Liver (tissue), 3 donors: ENCODE measurements at regions not wholly inside any gene's neighbourhood (a gene's known extent, or its start where the extent isn't known, plus 50 kb on each side); places are given as distances from the start of the nearest gene placed in this dataset.

Experiments used
- CTCF ChIP-seq: fragments of 150-350 bp; IDR thresholded peaks from 2 replicates; pipeline ENCODE4 v1.5.1; 2017; ENCODE audit warnings: improper control_type of control experiment, low read depth, low read length; ENCODE audit not compliant: missing input control
- FOXA1 ChIP-seq: IDR thresholded peaks from 2 replicates; pipeline ENCODE4 v1.6.1; 2016; ENCODE audit warnings: antibody characterized with exemption
- HNF4A ChIP-seq, 2 donors: conservative IDR thresholded peaks; 2 replicates each; pipeline ENCODE4 v1.6.1; 2016; ENCODE audit warnings: antibody characterized with exemption in 2 of 2, mild to moderate bottlenecking in 2 of 2
- RAD21 ChIP-seq, 2 donors: IDR thresholded peaks; 2 replicates each; pipeline ENCODE4 v1.6.1; 2016; ENCODE audit warnings: antibody characterized with exemption in 2 of 2, mild to moderate bottlenecking in 2 of 2
- RXRA ChIP-seq, 2 donors: IDR thresholded peaks; 2 replicates each; pipeline ENCODE4 v1.6.1; 2017 to 2018; ENCODE audit warnings: antibody characterized with exemption in 2 of 2, mild to moderate bottlenecking in 1 of 2
- SP1 ChIP-seq: IDR thresholded peaks from 2 replicates; pipeline ENCODE4 v1.6.1; 2018; ENCODE audit warnings: antibody characterized with exemption, mild to moderate bottlenecking
- TAF1 ChIP-seq: conservative IDR thresholded peaks from 2 replicates; pipeline ENCODE4 v1.6.1; 2016; ENCODE audit warnings: antibody characterized with exemption, mild to moderate bottlenecking
- YY1 ChIP-seq: IDR thresholded peaks from 2 replicates; pipeline ENCODE4 v1.6.1; 2016; ENCODE audit warnings: antibody characterized with exemption, mild to moderate bottlenecking
- ZBTB33 ChIP-seq: IDR thresholded peaks from 2 replicates; pipeline ENCODE4 v1.6.1; 2016; ENCODE audit warnings: antibody characterized with exemption
- TF ChIP-seq, protein P1 (sequence below): IDR thresholded peaks from 2 replicates; pipeline ENCODE4 v1.6.1; 2016; ENCODE audit warnings: antibody characterized with exemption
- donor health status: healthy.
- donor health status: healthy.

GRCh38 chr13:60329221-60329923 is 67.6 kb upstream of the TDRD3 start:
- TF ChIP-seq CTCF (no peak), HNF4A (conservative IDR thresholded peaks at IDR 0.05) (no peak), ZBTB33 (no peak), RAD21 (IDR thresholded peaks at IDR 0.05) (peak; percentile 49 to 57), YY1 (no peak), SP1 (no peak), FOXA1 (no peak), TAF1 (no peak), RXRA (IDR thresholded peaks at IDR 0.05) (no peak)
- TF ChIP-seq, protein P1, sequence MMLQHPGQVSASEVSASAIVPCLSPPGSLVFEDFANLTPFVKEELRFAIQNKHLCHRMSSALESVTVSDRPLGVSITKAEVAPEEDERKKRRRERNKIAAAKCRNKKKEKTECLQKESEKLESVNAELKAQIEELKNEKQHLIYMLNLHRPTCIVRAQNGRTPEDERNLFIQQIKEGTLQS, result no peak
